Activated CD4-positive, alpha-beta memory T cell treated with anti-CD3 and anti-CD28 coated beads, Interleukin-2, amount 10 ng/mL, durations not matched to agents 7 days and 5 days (primary cell): ENCODE measurements at regions not wholly inside any gene's neighbourhood (a gene's known extent, or its start where the extent isn't known, plus 50 kb on each side); places are given as distances from the start of the nearest gene placed in this dataset.

Experiments used
- CTCF ChIA-PET: fragments of 350-600 bp; sonication (Branson Sonifier 250); formaldehyde crosslinking; loops from one replicate; lab custom pipeline; 2021; ENCODE audit warnings: antibody characterized with exemption, inconsistent platforms; lab: Charles Lee
- POLR2A ChIA-PET: fragments of 350-600 bp; sonication (Branson Sonifier 250); formaldehyde crosslinking; loops from one replicate; lab custom pipeline; 2021; ENCODE audit warnings: antibody characterized with exemption; lab: Charles Lee
- DNase-seq: peaks from one replicate; pipeline ENCODE4 v3.0.0-alpha.2; 2020
- H3K27ac Mint-ChIP-seq: one replicate; pipeline ENCODE4 v1.8.0; 2021; ENCODE audit warnings: mild to moderate bottlenecking, mixed read lengths
- H3K27me3 Mint-ChIP-seq: one replicate; pipeline ENCODE4 v1.8.0; 2021; ENCODE audit warnings: mixed read lengths
- H3K36me3 Mint-ChIP-seq: one replicate; pipeline ENCODE4 v1.8.0; 2021; ENCODE audit warnings: low read depth, mixed read lengths
- H3K4me1 Mint-ChIP-seq: one replicate; pipeline ENCODE4 v1.8.0; 2021; ENCODE audit warnings: mixed read lengths
- H3K4me3 Mint-ChIP-seq: one replicate; pipeline ENCODE4 v1.8.0; 2021; ENCODE audit warnings: mild to moderate bottlenecking, mixed read lengths
- H3K9me3 Mint-ChIP-seq: one replicate; pipeline ENCODE4 v1.8.0; 2021; ENCODE audit warnings: mixed read lengths

DNA sequence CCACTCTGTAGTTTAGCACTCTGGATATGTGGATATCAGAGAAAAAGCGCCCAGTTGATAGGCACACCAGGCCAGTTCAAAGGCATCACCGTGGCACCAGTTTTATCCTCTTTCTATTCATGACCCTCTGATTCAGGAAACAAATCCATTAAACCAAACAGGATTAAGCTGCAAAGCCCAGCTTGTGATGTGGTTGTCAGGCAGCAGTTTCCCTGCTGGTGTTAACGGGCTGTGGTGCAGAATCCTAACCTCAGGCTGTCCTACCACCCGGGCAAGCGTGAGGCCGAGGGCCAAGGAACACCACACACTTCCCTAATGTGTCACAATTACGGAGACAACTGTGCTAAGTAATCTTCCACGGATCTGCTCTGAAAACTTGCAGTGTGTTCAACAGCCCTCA lies 209.1 kb downstream of the OLFM4 start:
- Mint-ChIP-seq H3K4me1 (no peaks in the 10 kb centered on the region), H3K27me3 (no peaks in the 10 kb centered on the region), H3K27ac (no peak overlapping the region), H3K9me3 (no peaks in the 10 kb centered on the region), H3K4me3 (no peak overlapping the region), H3K36me3 (no peaks in the 10 kb centered on the region)
- no peak for DNase-seq
- ChIA-PET POLR2A (no interaction called here), CTCF (no interaction called here)

GRCh38 chr13:53238261-53238660 lies 209.6 kb downstream of the OLFM4 start:
- H3K4me1 Mint-ChIP-seq: no peaks in the 10 kb centered on the region
- CTCF ChIA-PET: no interaction called here

DNA sequence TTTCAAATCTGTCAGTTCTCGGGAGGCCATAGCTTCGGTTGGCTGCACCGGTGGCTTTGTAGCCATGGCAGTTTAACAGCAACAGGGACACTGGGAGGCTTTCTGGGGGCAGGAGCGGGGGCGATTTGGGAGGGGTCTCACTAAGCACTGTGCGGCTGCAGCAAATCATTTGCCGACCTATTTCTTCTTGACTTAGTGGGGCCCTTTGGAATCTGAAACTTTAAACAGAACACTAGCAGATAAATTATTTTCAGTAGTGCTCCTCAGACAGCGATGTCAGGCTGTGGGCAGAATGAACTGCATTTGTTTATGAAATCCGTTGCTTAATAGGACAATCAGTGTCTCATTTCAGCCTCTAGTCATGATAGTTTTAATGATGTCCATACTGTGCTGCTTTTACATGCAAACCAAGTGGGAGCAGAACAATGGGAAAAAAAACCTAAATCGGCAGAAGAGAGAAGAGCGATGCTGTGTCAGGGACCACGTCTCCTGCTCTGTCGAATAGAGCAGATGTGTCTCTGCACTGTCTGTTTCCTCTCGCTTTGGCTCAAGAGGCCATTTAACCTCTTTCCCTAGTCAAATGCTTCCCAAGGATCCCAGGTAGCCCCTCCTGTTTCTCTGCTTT lies 211.9 kb downstream of the OLFM4 start:
- Mint-ChIP-seq H3K36me3 (no peaks in the 10 kb centered on the region), H3K9me3 (no peaks in the 10 kb centered on the region), H3K27me3 (no peaks in the 10 kb centered on the region), H3K4me3 (no peak overlapping the region), H3K27ac (no peak overlapping the region), H3K4me1 (no peaks in the 10 kb centered on the region)
- ChIA-PET POLR2A (no interaction called here), CTCF (interaction anchor here (0.8 kb wide), 1 partner anchor 10 kb away, joined by 4 read pairs; no protein-coding TSS in a partner anchor)
- no peak for DNase-seq

More at GRCh38 chr13:53238261-53238660, 209.6 kb downstream of the OLFM4 start:
- POLR2A ChIA-PET: no interaction called here
- no peak overlapping the region for H3K27ac Mint-ChIP-seq
- no peaks in the 10 kb centered on the region for H3K36me3 Mint-ChIP-seq
- H3K4me3 Mint-ChIP-seq: no peak overlapping the region
- DNase-seq: no peak
- H3K27me3 Mint-ChIP-seq: no peaks in the 10 kb centered on the region
- H3K9me3 Mint-ChIP-seq: no peaks in the 10 kb centered on the region

DNA sequence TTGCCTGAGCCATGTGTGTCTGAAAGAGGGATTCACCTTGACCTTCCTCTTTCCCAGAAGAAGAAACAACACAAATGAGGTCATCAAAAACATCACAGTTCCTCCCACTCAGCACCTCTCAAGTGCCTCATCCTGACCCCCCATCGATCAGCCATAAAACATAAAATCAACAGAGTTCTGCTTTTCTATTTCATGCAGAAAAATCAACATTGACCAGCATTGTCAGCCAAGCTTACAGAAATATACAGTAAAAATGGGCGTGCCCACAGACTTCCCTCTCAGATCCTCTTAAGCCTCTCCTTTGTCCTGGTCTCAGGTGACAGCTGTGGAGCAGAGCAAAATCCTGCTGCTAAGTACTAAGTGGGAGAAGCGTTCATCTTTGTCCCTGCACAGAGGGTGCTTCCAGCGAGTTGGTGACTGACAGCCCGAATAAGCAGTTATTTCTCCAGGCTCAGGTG lies 213.3 kb downstream of the OLFM4 start:
- H3K27me3 Mint-ChIP-seq: no peaks in the 10 kb centered on the region
- ChIA-PET POLR2A (no interaction called here), CTCF (no interaction called here)
- H3K4me3 Mint-ChIP-seq: no peak overlapping the region
- no peaks in the 10 kb centered on the region for H3K36me3 Mint-ChIP-seq
- DNase-seq: no peak
- no peak overlapping the region for H3K27ac Mint-ChIP-seq
- no peaks in the 10 kb centered on the region for H3K9me3 Mint-ChIP-seq
- no peaks in the 10 kb centered on the region for H3K4me1 Mint-ChIP-seq

DNA sequence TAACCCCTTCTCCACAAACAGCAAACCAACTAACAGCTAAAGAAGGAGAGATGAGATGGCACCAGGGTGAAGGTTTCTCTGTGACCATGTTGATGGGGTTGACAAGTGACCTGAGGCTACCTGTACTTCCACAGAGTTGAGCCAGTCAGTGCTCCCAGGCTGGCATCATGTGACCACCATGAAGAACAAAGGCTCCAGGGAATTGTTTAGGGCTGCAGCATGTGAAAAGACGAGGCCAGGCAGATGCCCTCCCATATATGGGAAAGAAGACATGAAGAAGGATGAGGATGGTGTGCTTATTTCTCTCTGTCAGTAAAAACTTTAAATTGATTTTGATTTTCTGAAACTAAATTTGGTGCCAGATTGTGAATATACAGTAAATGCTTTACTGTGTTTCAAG lies 220.6 kb downstream of the OLFM4 start:
- Mint-ChIP-seq H3K4me3 (no peak overlapping the region), H3K9me3 (no peaks in the 10 kb centered on the region), H3K27me3 (no peaks in the 10 kb centered on the region), H3K36me3 (no peaks in the 10 kb centered on the region), H3K27ac (no peak overlapping the region), H3K4me1 (no peaks in the 10 kb centered on the region)
- ChIA-PET POLR2A (no interaction called here), CTCF (no interaction called here)
- DNase-seq: no peak

GRCh38 chr13:53250272-53250875 lies 221.8 kb downstream of the OLFM4 start:
- Mint-ChIP-seq H3K4me1 (no peaks in the 10 kb centered on the region), H3K36me3 (no peaks in the 10 kb centered on the region), H3K27me3 (no peaks in the 10 kb centered on the region), H3K4me3 (no peak overlapping the region), H3K27ac (no peak overlapping the region), H3K9me3 (no peaks in the 10 kb centered on the region)
- ChIA-PET POLR2A (no interaction called here), CTCF (interaction anchor here (0.7 to 1.6 kb wide), 8 partner anchors 9 to 532 kb away, joined by 3 to 10 read pairs (median 4); no protein-coding TSS in a partner anchor)
- DNase-seq: no peak

DNA sequence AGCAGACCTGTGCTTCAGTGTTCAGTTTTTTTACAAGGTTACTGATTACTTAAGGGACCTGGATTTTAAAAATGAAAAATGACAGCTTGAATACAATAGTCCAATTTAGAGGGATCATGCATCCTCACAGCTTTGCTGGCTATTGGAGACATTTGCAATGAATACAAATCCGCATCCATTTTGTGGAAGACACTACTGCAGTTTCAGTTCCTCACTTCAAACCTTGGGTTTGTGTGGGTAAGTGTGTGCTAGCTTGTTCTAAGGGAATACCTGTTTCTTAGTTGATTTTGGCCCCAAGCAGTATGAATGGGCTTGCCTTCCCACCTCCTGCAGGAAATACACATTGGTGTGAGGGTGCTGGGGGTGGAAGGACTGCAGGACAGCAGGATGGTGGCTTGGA lies 222.4 kb downstream of the OLFM4 start:
- no peaks in the 10 kb centered on the region for H3K9me3 Mint-ChIP-seq
- POLR2A ChIA-PET: no interaction called here
- H3K4me3 Mint-ChIP-seq: no peak overlapping the region

DNA sequence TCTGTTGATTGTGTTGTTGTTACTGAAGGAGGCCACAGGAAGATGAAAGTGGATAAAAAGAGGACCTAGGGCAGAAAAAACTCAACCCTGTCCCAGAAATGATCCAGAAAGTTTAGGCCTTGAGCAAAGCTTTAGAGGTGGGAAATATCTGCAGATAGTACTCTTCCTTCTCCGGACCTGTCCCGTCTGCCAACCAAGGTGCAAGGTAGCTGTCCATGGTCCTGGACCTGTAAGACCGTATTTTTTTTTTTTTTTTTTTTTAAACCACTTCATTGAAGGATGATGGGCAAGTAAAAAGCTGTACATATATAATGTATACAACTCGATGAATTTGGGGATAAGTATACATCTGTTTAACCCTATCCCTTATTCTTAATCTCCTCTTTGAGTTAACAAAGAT lies 225.9 kb downstream of the OLFM4 start:
- Mint-ChIP-seq H3K4me1 (no peaks in the 10 kb centered on the region), H3K9me3 (no peaks in the 10 kb centered on the region), H3K27me3 (no peaks in the 10 kb centered on the region), H3K36me3 (no peaks in the 10 kb centered on the region), H3K27ac (no peak overlapping the region), H3K4me3 (no peak overlapping the region)
- CTCF ChIA-PET: interaction anchor here (0.5 to 0.7 kb wide), 2 partner anchors 12 to 21 kb away, joined by 3 to 5 read pairs; no protein-coding TSS in a partner anchor
- DNase-seq: no peak
- POLR2A ChIA-PET: no interaction called here

More for the DNA sequence above, 222.4 kb downstream of the OLFM4 start:
- CTCF ChIA-PET: interaction anchor here (0.7 to 1.6 kb wide), 9 partner anchors 8 to 532 kb away, joined by 3 to 10 read pairs (median 4); no protein-coding TSS in a partner anchor
- Mint-ChIP-seq H3K36me3 (no peaks in the 10 kb centered on the region), H3K4me1 (no peaks in the 10 kb centered on the region), H3K27ac (no peak overlapping the region), H3K27me3 (no peaks in the 10 kb centered on the region)
- no peak for DNase-seq

DNA sequence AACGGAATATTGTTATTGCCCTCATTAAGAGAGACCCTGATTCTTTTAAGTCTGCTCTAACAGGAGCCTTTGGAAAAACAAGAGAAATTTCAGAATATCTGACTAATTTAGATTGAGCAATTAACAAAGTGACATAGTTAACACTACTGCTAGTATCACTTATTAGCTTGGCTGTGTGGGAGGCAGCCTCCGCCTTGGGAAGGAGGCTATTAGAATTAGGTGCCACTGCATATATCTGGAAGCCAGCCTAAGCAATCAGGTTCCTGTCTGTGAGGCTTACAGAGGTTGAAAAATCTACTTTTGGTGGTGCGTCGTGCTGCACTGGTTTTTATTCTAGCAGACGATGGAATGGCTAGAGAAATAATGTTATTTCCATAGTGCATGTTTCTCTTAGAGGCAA lies 227.2 kb downstream of the OLFM4 start:
- Mint-ChIP-seq H3K27me3 (no peaks in the 10 kb centered on the region), H3K27ac (no peak overlapping the region), H3K4me3 (no peak overlapping the region), H3K4me1 (no peaks in the 10 kb centered on the region), H3K36me3 (no peaks in the 10 kb centered on the region), H3K9me3 (no peaks in the 10 kb centered on the region)
- DNase-seq: no peak
- CTCF ChIA-PET: no interaction called here
- POLR2A ChIA-PET: no interaction called here

- POLR2A ChIA-PET: no interaction called here
- Mint-ChIP-seq H3K27ac (no peak overlapping the region), H3K4me1 (no peaks in the 10 kb centered on the region), H3K27me3 (no peaks in the 10 kb centered on the region), H3K9me3 (no peaks in the 10 kb centered on the region), H3K4me3 (no peak overlapping the region), H3K36me3 (no peaks in the 10 kb centered on the region)
- no peak for DNase-seq
- CTCF ChIA-PET: no interaction called here
Observed at GRCh38 chr13:53260594-53260993, 232.0 kb downstream of the OLFM4 start.

DNA sequence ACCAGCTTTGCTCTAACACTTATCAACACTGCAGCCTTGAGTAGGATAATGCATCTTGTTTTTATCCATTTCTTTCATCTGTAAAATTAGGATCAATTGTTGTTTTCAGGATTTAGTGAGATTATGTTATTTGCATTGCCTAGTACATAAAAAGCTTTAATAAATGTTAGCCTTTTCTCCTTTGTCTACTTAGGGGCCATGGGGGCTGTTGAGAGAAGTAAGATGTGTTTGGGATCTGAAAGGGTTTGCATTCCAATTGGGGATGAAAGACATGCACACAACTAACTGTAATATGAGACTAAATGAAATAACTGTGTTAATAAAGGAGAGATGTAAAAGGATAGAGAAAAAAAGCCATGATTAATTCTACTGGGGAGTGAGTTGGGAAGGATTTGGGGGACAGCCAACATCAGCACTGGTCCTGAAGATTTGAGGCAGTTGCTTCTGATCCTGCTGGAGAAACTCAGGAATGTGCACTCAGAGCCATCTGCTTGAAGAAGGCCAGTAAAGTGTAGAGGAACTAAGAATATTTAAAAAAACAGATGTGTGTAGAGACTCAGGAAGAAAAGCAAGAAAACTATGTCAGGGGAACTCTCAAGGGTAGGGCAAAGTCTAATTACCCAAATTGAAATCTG lies 236.3 kb downstream of the OLFM4 start:
- DNase-seq: no peak
- H3K36me3 Mint-ChIP-seq: no peaks in the 10 kb centered on the region
- H3K27ac Mint-ChIP-seq: no peak overlapping the region
- H3K27me3 Mint-ChIP-seq: no peaks in the 10 kb centered on the region
- ChIA-PET POLR2A (no interaction called here), CTCF (interaction anchor here (3.2 kb wide), 1 partner anchor 14 kb away, joined by 10 read pairs; no protein-coding TSS in a partner anchor)
- H3K9me3 Mint-ChIP-seq: peaks cover 2% of the 10 kb centered on the region
- no peaks in the 10 kb centered on the region for H3K4me1 Mint-ChIP-seq
- H3K4me3 Mint-ChIP-seq: no peak overlapping the region

- peaks cover 2% of the 10 kb centered on the region for H3K9me3 Mint-ChIP-seq
- no peak overlapping the region for H3K27ac Mint-ChIP-seq
- no peaks in the 10 kb centered on the region for H3K36me3 Mint-ChIP-seq
- no peaks in the 10 kb centered on the region for H3K27me3 Mint-ChIP-seq
- no peak for DNase-seq
- no peaks in the 10 kb centered on the region for H3K4me1 Mint-ChIP-seq
- H3K4me3 Mint-ChIP-seq: no peak overlapping the region
- CTCF ChIA-PET: no interaction called here
- POLR2A ChIA-PET: no interaction called here
Observed at GRCh38 chr13:53266757-53267156, 238.1 kb downstream of the OLFM4 start.

DNA sequence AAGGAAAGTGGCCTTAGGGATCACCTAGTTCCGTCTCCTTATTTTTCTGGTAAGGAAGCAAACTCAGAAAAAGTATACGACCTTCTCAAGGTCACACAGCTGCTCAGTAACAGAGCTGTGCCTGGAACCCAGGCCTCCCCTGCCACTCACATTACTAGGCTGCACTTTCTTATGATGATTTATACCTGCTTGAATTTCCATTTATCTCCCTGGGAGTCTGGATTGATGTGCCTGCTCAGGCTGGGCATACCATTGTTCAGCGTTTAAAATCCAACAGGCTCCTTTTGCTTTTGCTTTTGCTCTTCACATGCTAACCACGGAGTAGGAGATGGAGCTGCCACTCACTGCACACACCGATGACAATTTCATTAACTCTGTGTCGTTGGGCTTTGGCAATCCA lies 241.0 kb downstream of the OLFM4 start:
- DNase-seq: no peak
- Mint-ChIP-seq H3K27me3 (no peaks in the 10 kb centered on the region), H3K9me3 (peaks cover 2% of the 10 kb centered on the region), H3K4me3 (no peak overlapping the region), H3K27ac (no peak overlapping the region), H3K4me1 (no peaks in the 10 kb centered on the region), H3K36me3 (no peaks in the 10 kb centered on the region)
- ChIA-PET POLR2A (no interaction called here), CTCF (no interaction called here)
